GM19035 (cell line): ENCODE measurements at regions not wholly inside any gene's neighbourhood (a gene's known extent, or its start where the extent isn't known, plus 50 kb on each side); places are given as distances from the start of the nearest gene placed in this dataset.
"Not testable (repeated sequence)": the region's sequence is repeated elsewhere in the genome, so short reads cannot be mapped to it uniquely, and the experiment has no call there.

ENCODE experiments used
- ATAC-seq: cut with Tn5 transposase; IDR thresholded peaks from one replicate; pipeline ENCODE4 v1.9.1; 2021; ENCODE audit not compliant: unreplicated experiment

- ATAC-seq = no peak
Measured at GRCh38 chr1:60569189-60569588, 495.6 kb upstream of the C1orf87 start.

GRCh38 chr1:60567256-60567655, 493.7 kb upstream of the C1orf87 start:
- no peak for ATAC-seq

DNA sequence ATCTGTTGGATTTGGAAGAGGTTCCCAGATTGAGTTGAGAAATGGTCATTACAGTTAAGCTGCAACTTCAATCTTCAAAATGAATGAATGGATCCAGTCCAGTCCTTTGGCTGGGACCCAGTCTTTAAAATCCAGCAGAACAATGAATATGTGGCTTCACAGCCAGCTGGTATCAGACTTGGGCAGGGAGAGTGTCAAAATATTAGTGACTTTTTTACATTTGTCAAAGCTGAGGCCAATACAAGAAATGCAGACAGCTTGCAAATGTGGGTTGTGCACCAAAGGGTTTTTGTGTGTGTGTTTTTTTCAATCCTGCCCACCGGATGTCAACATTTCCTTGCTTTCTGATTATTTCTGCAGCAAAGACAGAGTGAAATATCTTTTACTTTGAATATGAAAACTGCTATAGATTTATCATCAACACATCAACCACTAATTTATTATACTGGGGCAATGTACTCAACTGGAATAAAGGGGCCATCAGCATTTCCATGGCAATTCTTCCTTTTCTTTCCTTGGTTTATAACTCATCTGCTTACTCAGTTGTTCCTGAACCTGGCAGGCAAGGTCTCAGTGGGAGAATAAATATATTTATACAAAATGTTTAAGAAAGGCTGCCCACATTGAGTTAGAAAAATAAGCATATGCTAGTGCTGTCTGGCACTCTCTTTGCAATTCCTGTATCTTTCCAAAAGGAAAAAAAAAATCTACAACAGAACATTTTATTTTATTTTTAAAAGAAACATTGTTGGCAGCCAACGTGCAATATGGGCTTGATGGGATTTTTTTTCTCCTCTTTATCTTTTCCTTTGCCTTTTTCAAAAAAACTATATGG, 491.6 kb upstream of the C1orf87 start:
- no peak for ATAC-seq

GRCh38 chr1:60563777-60564535, 490.4 kb upstream of the C1orf87 start:
- ATAC-seq = no peak

DNA sequence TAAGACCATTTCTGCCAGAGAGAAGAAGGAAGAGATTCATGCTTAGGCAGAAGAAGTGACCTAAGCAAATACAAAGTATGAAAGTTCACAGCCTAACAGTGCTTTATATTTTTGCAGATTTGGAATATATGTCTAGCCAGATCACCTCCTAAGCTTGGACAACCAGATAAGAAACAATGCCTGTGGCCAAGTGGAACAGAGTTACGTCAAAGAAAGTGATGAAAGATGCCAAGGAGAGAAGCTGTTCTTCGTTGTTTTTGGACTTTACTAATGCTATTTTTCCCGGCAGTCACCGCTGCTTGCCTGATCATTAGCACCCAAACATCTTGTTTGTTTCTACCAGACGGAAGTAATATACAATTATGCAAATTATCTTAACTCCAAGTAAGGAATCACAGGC, 489.2 kb upstream of the C1orf87 start:
- ATAC-seq = no peak

- ATAC-seq = no peak
Measured at GRCh38 chr1:60560701-60561100, 487.1 kb upstream of the C1orf87 start.

- ATAC-seq = no peak
Measured at GRCh38 chr1:60558236-60558635, 484.7 kb upstream of the C1orf87 start.

DNA sequence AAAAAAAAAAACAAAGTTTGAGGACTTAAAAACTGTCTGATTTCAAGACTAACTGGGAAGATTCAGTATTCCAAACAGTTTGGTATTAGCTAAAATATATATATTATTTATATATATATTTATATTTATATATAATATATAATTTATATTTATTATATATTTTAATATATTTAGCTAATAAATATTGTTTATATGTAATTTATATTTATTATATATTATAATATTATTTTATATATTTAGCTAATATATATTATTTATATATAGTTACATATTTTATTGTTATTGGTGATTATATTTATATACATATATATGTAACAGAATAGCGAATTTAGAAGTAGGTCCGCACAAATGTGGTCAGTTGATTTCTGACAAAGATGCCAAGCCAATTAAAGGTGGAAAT, 480.2 kb upstream of the C1orf87 start:
- ATAC-seq = no peak

- no peak for ATAC-seq
Measured at GRCh38 chr1:60547821-60548220, 474.3 kb upstream of the C1orf87 start.

- ATAC-seq = no peak
Measured at GRCh38 chr1:60541831-60542532, 468.4 kb upstream of the C1orf87 start.

GRCh38 chr1:60540141-60540540, 466.6 kb upstream of the C1orf87 start:
- ATAC-seq = no peak

- no peak for ATAC-seq
Measured at GRCh38 chr1:60535713-60536112, 462.1 kb upstream of the C1orf87 start.

GRCh38 chr1:60527567-60527966, 454.0 kb upstream of the C1orf87 start:
- ATAC-seq = no peak

DNA sequence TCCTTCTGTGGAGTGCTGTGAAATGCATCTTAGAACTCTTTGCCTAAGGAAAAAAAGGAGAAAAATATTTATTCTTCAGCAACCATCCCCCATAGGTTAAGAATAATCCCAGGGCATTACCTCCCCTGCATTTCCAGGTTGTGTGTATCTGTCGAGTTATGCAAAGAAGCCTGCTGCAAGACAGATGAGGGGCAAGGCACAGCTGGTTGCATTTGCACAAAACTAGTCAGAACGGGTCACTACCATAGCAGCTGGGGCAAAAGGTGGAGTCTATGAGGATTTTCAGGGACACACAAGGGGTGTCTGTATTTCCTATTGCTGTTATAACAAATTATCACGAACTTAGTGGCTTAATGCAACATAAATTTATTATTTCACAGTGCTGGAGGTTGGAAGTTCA, 443.4 kb upstream of the C1orf87 start:
- no peak for ATAC-seq

DNA sequence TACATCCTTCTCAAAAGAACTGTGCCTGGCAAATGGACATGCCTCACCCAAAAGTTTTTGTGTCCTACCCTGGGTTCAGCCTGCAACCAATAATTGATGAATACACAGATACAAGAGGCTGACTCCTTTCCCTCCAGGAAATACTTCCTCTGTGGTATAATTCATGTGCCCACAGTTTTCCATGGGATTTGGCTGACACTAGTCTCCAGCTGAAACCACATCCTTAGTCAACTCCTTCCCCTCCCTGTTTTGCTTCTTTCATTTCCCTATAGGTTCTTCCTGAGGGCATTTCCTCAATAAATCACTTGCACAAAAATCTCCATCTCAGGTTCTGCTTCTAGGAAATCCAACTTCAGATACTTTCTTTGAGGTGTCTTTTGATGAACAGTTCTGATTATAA, 436.6 kb upstream of the C1orf87 start:
- ATAC-seq = no peak

DNA sequence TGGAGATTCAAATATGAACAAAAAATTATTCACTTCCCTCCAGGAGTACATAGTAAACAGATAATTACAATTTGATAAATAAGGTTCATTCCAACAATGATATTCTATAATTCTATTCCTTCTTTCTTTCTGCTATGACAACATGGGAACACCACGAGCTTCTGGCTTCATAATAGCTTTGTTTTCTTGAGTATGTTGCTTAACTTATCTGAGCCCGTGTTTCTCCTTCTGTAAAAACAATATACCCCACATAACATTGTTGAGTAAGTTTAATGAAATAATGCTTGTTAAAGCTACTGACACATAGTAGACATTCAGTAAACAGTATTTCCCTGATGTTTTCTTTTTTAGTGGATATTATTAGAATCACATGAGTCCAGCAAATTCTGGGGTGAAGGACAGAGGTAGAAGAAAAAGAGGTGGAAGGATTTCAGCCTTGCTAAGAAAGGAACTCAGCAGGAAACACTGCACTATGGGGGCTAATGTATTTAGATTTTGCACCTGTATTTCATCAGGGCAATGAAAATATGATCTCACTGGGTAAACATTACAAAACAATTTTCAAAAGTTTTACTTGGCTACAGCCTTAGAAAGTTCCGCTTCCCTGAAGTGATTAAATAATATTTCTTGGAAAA, 430.8 kb upstream of the C1orf87 start:
- no peak for ATAC-seq

- ATAC-seq = no peak
Measured at GRCh38 chr1:60503266-60503925, 429.8 kb upstream of the C1orf87 start.

GRCh38 chr1:60502506-60502905, 428.9 kb upstream of the C1orf87 start:
- ATAC-seq = no peak

GRCh38 chr1:60489916-60490480, 416.4 kb upstream of the C1orf87 start:
- not testable (repeated sequence) for ATAC-seq

- no peak for ATAC-seq
Measured at GRCh38 chr1:60488847-60489246, 415.3 kb upstream of the C1orf87 start.
